ENCODE measurements at regions not wholly inside any gene's neighbourhood (a gene's known extent, or its start where the extent isn't known, plus 50 kb on each side); places are given as distances from the start of the nearest gene placed in this dataset.
"Not testable (repeated sequence)": the region's sequence is repeated elsewhere in the genome, so short reads cannot be mapped to it uniquely, and the experiment has no call there.

DNA sequence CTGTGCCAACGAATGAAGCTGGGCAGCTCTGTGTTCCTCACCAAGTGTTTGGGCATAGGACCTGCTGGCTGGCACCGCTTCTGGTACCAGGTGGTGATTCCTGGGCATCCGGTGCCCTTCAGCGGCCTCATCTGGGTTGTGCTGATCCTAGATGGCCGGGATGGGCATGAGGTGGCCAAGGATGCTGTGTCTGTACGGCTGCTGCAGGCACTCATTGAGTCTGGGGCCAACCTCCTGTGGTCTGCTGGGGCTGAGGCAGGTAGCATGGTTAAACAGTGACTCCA lies 96.1 kb upstream of the PLEKHM1 start:
- DNase-seq (ENCODE audit: low read depth): not testable (repeated sequence)

DNA sequence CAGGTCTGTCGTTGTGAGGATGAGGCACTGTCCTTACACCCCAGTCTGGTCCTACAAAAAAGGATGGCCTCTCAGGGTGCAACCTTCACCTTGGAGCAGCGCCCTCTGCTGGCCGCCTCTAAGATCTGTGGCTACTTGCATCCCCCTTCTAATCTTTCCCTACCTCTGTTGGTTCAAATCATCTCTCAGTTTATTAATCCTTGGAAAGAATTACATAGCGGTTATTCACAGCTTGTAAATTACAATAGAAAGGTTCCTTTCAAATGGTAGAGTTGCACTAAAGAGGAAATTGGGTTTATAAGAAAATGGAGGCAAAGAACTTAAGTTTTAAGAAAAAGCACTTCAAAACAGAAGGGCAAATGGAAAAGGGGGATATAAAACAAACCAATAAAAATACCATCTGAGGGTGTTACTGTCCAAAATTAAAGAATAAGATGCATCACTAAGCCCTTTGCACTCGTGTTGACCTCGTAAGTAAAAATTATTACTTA lies 102.0 kb upstream of the PLEKHM1 start:
- peak; percentile 47 for DNase-seq (ENCODE audit: low read depth)

DNA sequence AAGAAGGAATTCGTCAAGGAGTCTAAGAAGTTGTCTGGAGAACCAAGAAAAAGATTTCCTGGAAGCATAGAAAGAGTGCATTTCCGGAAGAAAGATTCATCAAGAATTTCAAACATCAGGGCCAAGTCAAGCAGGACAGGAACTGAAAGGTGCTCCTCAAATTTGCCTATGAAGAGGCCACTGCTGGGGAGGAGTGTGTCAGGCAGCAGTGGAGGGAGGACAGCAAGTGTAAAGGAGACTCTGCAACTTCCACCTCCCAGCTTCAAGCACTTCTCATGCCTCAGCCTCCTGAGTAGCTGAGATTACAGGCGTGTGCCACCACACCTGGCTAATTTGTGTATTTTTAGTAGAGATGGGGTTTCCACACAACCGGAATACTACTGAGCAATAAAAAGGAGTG lies 105.8 kb upstream of the PLEKHM1 start:
- not testable (repeated sequence) for DNase-seq (ENCODE audit: low read depth)

DNA sequence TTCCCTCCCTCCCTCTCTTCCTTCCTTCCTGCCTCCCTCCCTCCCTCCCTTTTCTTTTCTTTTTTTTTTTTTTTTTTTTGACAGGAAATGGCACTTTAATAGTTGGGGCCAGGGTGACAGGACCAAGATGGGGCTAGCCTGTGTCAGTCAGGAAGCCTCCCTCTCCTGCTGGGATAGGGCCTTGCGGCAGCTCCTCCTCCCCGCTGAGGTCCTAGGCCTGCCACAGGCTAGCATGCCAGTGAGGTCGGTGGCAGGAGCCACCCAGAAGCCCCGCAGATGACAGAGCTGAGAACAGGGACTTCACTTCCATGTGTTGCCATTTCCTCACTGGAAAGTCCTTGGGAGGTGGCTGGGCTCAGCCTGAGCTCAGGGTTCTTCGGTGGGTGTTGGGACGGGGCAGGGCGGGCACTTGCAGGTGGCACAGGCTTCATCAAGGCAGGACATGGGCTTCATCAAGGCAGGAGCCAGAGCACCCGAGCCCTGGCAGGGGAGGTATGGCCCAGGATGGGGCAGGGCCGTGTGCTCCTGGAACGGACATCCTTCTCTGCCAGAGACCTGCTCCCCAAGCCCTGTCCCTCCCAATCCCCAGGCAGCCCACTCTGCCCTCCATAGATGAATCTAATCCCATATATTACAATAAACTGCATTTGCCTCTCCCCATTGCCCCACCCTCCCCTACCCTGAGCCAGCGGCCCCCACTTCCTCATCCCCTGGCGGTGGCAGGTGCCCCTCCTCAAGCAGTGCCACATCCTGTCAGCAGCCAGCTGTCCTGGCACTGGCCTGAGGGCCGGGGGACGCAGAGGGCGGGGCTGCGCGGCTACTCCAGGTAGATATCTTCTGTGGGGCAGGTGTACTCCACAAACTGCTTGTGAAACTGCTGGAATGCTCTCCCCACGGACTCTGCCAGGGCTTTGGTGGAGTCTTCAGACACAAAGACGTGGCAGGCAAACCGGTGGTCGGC lies 109.8 kb upstream of the PLEKHM1 start:
- not testable (repeated sequence) for DNase-seq (ENCODE audit: low read depth)

DNA sequence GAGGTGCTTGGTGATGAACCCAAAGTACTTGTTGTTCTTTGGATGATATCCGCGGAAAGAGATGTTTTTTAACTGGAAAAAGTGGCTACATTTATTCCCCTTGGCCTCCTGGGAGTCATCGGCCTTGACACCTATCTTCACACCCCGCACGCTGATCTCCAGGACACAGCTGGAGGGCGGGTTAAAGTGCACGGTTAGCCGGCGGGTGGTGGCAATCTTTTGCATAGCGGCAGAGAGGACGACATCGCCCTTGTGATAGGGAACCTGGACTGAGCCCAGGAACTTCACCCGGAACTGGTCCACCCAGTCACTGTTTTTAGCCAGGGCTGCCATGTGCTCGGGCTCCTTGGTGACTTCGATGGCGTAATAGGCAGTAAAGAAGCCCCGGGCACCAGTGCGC lies 110.5 kb upstream of the PLEKHM1 start:
- not testable (repeated sequence) for DNase-seq (ENCODE audit: low read depth)

DNA sequence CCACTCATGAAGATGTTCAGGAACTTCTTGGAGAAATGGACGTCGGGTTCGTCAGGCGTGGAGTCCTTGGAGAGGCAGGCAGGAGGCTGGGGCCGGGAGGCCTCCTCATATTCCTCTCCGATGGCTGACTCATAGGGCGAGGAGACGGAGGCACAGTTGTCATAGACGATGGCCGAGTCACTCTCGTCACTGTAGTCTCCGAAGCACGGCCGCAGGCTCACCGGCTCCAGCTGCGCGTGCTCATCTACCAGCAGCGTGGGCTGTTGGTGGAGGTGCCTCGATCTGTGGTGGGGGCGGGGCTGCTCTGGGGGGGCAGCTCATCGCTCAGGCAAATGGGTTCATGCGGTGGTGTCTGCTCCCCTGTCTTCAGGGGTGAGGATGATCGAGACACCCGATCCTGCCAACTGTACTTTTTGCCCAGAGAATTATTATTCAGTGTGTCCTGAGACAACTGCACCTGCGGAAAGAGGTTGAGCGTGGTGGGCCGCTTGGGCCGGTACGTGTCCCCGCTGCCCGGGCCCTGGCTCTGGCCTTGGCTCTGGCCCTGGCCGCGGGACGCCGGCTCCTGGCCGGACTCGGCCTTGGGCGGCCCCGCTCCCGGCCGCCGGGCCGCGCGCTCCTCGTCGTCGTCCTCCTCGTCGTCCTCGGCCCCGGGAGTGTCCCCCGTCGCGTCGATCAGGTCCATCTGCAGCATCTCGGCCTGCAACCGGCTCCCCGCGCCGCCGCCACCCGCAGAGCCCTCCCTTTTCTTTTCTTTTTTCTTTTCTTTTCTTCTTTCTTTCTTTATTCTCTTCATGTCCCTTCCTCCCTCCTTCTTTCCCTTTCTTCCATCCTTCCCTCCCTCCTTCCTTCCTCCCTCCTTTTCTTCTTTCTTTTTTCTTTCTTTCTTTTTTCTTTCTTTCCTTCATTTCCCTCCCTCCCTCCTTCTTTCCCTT lies 111.4 kb upstream of the PLEKHM1 start:
- DNase-seq (ENCODE audit: low read depth): not testable (repeated sequence)

DNA sequence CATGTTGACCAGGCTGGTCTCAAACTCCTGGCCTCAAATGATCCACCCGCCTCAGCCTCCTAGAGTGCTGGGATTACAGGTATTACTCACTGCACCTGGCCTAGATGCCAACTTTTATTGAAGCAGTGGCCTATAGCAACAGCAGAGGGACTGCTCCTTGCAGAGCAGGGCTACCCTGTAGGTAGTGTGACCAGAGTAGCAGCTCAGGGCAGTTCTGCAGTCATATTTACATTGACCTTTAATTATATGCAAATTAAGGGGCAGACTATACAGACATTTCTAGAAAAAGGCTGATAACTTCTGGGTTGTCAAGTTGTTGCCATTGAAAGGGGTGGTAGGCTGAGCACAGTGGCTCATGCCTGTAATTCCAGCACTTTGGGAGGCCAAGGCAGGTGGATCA lies 115.2 kb upstream of the PLEKHM1 start:
- not testable (repeated sequence) for DNase-seq (ENCODE audit: low read depth)

DNA sequence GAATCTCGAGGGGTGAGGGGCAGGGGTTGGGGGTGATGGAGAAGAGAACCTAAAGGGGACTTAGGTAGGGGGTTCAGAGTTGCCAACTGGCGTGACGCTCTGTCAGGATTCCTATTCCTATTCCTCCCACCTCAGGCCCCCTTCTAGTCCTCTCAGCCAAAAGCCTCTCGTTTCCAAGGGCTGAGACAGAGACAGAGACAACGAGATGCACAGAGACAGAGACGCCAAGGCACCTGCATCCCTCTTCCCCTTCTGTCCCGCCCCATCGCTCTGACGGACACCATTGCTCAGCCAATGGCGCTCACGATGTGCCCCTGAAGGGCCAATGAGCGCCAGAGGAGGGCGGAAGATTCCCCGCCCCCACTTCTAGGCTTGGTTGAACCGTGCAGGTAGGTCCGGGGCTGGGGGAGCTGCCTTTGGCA lies 129.5 kb upstream of the PLEKHM1 start:
- DNase-seq (ENCODE audit: low read depth): peak; percentile 78

DNA sequence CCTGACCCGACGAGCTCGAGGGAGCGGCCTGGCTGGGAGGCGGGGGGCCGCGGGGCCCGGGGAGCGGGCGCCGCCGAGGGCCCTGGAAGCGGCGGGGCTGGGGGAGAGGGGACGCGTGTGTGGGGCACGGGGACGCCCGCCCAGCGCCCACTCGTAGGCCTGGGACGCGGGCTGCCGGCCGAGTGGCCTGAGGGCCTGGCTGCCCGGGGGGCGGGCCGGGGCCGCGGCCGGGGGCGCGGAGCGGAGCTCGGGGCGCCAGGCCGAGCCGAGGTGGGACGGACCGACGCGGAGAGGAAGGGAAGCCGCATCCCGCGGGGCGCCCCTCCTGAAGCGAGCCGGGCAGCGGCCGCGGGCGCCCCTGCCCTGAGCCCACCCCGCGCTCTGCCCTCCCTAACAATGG lies 129.9 kb upstream of the PLEKHM1 start:
- not testable (repeated sequence) for DNase-seq (ENCODE audit: low read depth)

DNA sequence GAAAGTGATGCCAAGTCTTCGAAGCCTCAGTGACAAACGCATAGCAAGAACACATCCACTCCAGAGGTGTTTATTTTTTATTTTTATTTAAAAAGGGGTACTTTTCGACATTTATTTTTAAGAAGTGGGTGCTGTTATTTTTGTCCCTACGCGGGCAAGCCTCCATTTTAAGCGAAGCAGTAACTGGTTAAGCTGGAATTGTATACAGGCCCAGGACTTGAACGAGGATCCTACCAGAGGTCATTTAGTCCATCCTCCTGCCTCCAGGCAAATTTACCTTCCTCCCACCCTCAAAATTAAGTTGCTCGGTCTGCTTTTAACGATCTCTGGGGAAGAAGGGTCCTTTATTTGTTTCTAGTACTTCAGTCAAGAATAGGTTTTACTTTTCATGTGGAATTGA lies 130.6 kb upstream of the PLEKHM1 start:
- DNase-seq (ENCODE audit: low read depth): not testable (repeated sequence)

DNA sequence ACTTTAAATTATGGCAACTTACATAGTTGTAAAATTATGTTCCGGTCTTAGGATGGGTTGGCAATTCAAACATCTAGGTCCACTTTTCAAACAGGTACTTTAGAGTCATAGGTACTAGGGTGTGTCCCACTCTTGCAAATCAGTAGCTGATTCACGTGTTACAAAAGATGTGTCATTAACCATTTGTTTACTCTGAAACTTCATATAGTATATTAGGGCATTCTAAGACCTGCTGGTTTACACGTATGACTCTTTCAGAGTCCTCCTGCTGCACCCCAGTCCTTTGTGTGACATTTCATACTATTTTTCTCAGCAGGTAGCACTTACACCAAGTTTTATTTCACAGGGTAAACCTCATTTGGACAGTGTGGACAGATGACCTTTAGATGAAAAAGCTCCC lies 131.8 kb upstream of the PLEKHM1 start:
- DNase-seq (ENCODE audit: low read depth): not testable (repeated sequence)

DNA sequence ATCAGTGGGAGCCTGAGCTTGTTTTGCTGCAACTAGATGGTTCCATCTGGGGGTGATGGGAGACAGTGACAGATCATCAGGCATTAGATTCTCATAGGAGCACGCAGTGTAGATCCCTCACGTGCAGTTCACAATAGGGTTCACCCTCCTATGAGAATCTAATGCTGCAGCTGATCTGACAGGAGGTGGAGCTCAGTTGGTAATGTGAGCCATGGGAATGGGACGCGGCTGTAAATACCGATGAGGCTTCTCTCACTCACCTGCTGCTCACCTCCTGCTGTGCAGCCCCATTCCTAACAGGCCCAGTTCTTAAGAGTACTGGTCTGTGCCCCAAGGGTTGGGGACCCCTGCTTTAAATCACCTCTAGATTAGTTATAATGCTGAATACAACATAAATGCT lies 137.5 kb upstream of the PLEKHM1 start:
- DNase-seq (ENCODE audit: low read depth): no peak

DNA sequence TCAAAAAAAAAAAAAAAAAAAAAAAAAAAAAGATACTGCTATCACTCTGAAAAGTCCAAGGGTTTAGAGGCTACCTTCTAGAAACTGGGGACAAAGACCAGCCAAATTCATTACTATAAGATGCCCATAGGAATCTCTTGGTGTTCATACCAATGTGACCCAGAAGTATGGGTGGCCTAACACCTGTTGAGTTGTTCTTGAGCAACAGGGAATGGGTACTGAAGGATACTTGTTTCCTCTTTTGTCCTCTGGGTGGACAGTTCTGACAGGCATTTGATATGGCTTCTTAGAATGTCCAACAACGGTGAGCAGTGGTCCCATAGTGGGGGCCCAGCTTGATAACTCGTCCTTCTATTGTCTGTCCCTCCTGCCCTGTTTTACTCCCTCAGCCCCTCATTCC lies 141.4 kb upstream of the PLEKHM1 start:
- DNase-seq (ENCODE audit: low read depth): no peak

DNA sequence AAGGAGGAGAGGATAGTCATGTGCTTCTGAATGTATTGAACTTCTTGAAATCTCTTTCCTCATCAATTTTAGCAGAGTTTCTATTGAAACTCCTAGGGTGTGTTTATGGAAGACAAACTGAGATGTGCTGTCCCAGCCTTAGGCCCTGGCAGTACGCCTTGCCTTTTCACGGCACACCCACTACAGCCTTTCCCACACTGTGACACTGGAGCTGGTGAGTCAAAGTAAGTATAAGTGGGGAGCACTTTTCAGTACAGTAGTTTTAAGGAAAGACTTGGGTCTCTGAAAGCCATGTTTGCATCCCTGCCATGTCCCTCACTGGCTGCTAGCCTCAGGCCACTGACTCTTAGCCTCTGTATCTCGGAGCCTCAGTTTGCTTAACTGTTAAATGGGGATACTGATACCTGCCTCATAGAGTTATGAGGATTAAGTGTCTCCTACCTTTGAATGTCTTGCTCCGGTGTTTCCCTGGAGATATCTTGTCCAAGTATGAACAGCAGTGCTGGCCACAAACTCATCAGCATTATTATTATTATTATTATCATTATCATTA lies 144.7 kb upstream of the CRHR1 start:
- no peak for DNase-seq (ENCODE audit: low read depth)

DNA sequence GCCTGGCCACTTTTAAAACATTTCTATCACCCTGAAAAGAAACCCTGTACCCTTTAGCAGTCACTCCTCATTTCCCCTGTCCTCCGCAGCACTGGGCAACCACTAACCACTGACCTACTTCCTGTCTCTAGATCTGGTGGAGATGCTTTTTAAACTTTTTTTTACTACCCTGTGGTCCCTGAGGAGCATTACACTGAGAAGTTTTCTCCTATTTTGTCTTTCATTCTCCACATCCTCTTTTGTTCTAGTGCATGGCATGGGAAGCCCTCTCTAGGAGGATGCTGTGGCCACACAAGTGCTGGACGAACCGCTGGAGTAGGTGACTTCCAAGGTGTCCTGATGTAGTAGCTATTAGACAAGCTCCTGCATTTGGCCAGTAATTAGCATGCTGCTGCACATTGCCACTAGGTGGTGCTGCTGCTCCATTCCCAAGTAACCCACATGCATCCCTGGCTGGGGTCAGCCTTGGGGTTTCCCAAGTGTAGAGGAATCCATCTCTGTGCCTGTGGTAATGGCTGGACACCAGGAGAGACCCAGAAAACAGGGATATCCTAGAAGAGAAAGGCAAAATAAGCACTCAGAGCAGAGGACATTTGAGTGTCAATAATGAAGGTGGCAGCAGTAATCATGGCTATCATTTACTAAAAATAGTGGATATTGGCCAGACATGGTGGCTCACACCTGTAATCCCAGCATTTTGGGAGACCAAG lies 143.8 kb upstream of the CRHR1 start:
- peak; percentile 49 for DNase-seq (ENCODE audit: low read depth)

DNA sequence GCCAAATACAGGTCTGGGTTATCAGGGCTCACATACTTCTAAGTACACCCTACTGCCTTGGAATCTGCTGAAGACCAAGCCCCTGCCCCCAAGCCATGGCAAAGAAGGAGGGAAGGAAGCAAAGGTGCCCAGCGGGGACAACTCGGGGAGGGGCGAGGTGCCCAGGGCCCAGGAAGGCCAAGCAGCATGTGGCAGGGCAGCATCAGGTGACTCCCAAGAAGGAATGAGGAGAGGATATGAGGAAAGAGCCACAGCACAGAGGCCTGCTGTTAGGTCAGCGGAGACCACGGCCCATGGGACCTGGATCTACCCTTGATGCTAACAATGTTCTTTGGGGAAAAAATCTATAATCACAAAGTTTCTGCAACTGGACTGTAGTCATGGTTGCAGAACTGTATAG lies 142.6 kb upstream of the CRHR1 start:
- DNase-seq (ENCODE audit: low read depth): no peak

DNA sequence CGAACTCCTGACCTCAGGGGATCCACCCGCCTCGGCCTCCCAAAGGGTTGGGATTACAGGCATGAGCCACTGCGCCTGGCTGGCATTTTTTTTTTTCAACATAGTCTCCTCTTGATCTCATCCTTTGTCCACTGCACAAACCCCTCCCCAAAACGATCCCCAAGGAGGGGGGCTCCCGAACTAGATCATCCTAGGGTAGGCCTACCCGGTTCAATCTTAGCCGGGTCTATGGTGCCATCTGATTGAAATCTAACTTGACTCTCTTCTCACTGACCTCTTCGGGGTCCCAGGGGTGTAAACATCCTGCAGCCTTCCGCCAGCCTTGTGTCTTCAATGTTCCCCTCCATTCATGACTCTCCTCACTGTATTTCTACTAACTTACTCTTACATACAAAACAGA lies 140.5 kb upstream of the CRHR1 start:
- no peak for DNase-seq (ENCODE audit: low read depth)

DNA sequence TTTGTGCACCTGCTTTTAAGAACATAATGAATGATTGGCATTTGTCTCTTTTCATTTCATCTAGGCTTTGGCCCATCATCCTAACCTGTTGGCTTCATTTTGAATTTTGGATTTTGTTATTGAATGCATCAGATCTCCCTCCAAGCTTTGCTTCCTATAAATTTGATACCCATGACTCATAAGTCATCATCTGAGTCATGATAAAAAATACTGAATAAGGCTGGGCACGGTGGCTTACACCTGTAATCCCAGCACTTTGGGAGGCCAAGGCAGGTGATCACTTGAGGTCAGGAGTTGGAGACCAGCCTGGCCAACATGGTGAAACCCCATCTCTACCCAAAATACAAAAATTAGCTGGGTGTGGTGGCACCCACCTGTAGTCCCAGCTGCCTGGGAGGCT lies 139.5 kb upstream of the CRHR1 start:
- not testable (repeated sequence) for DNase-seq (ENCODE audit: low read depth)

DNA sequence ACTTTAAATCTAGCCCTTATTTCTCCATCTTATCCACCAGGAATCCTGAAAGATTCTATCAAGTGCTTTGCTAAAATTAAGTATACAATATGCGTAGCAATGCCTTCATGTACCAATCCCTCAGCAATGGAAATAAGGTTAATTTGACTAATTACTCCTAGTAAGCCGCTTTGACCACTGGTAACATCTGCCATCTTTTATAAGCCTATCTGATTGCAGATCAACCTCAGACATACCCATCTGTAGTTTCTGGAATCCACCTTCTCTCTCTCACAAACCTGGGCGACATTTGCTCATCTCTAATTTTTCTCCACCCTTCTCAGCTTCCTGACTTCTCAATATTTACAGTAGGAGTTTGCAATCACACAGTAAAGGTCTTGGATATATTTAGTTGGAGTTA lies 138.8 kb upstream of the CRHR1 start:
- no peak for DNase-seq (ENCODE audit: low read depth)

DNA sequence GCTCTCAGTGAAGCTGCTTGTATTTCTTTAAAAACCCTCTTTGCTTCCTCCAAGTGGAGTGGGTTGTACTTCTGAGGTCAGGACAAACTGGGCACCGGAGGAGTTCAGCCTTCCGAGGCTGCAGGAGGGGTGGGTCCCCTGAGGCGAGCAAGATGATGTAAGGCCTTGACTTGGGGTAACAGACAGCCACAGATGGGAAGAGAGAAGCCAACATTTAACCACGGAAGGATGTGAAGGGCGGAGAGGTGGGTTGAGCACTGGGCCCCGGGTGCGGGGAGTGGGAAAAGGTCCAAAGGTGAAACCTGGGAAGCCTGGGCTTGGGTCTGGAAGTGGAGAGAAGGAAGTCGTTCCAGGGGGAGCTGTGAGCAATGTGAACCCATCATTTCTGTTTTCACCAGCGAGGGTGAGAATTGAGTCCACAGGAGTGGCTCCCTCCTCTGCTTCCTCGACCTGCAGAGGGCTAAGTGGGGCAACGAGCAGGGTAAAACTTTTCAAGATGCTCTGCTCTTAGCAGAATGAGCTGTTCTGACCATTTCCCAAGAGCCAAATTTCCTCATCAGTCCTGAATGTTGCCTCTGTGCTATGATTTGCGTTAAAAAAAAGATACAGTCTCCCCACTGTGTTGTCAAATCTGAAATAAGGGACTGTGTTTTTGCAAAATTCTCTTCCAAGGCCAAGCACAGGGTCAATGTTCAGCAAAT lies 137.7 kb upstream of the CRHR1 start:
- no peak for DNase-seq (ENCODE audit: low read depth)

DNA sequence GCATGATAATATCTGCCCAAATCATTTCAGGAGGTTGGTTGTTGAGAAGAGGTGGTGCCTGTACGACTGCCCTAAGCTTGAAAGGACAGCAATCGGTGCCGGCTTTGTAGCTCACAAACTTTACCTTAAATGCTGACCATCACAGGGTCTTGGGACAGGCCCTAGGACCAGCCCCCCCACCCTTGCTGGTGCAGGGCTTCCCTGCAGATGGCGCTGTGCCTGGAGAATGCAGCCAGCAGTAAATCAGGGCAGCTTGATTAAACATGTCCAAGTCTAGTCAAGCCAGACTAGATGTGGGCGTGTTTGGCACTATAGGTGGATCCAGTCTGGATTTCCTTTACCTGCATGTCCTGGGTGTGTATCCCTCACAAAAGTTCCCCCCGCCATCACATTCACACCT lies 135.5 kb upstream of the CRHR1 start:
- DNase-seq (ENCODE audit: low read depth): no peak

All from stimulated activated CD8-positive, alpha-beta memory T cell treated with anti-CD3 and anti-CD28 coated beads, Interleukin-4, amount 100 ng/mL, for 24 hours (primary cell).